Fibroblast of lung (primary cell): ENCODE measurements at regions not wholly inside any gene's neighbourhood (a gene's known extent, or its start where the extent isn't known, plus 50 kb on each side); places are given as distances from the start of the nearest gene placed in this dataset.
A peak's percentile ranks its signal among the peaks of the same experiment; 100 is the strongest.

ENCODE experiments used
- DNase-seq, 2 donors: peaks; one replicate each; pipeline versions ENCODE4 v3.0.0 to v3.0.0-alpha.2; 2010; ENCODE audit warnings: low read depth in 2 of 2
- H2AFZ ChIP-seq: 2 replicates; pipeline ENCODE4 v1.5.1; 2012; ENCODE audit warnings: low read length, control low read depth, inconsistent platforms
- H3K27ac ChIP-seq: 2 replicates; pipeline ENCODE4 v1.5.1; 2011; ENCODE audit warnings: low read length, control low read depth; ENCODE audit not compliant: insufficient read depth
- H3K27me3 ChIP-seq: 2 replicates; pipeline ENCODE4 v1.5.1; 2011; ENCODE audit warnings: mild to moderate bottlenecking, low read length; ENCODE audit not compliant: control insufficient read depth, insufficient read depth
- H3K36me3 ChIP-seq: 2 replicates; pipeline ENCODE4 v1.5.1; 2011; ENCODE audit warnings: low read length; ENCODE audit not compliant: control insufficient read depth, insufficient read depth
- H3K4me1 ChIP-seq: 2 replicates; pipeline ENCODE4 v1.5.1; 2011; ENCODE audit warnings: low read length; ENCODE audit not compliant: control insufficient read depth, insufficient read depth; ENCODE audit errors: extremely low read depth
- H3K4me2 ChIP-seq: 2 replicates; pipeline ENCODE4 v1.5.1; 2011; ENCODE audit warnings: low read length, control low read depth; ENCODE audit not compliant: insufficient read depth; ENCODE audit errors: extremely low read depth
- H3K4me3 ChIP-seq, 4 experiments: fragments of 200-600 bp in 1 of 4; sonication (generic) in 1 of 4; replicated peaks in 1 of 4; 2 replicates each; pipeline ENCODE4 v1.5.1; 2011 to 2016; ENCODE audit warnings: low read length in 4 of 4, low read depth in 3 of 4, mild to moderate bottlenecking in 3 of 4, control low read depth in 2 of 4, inconsistent platforms in 1 of 4, mixed read lengths in 1 of 4; ENCODE audit not compliant: insufficient read depth in 1 of 4; ENCODE audit errors: control extremely low read depth in 1 of 4
- H3K79me2 ChIP-seq: 2 replicates; pipeline ENCODE4 v1.5.1; 2012; ENCODE audit warnings: mild to moderate bottlenecking, low read length, inconsistent platforms; ENCODE audit not compliant: control insufficient read depth, insufficient read depth
- H3K9ac ChIP-seq: 2 replicates; pipeline ENCODE4 v1.5.1; 2011; ENCODE audit warnings: mild to moderate bottlenecking, low read length, control low read depth; ENCODE audit not compliant: insufficient read depth
- H3K9me3 ChIP-seq: 2 replicates; pipeline ENCODE4 v1.5.1; 2012; ENCODE audit warnings: low read depth, low read length; ENCODE audit not compliant: control insufficient read depth, insufficient read depth
- H4K20me1 ChIP-seq: 2 replicates; pipeline ENCODE4 v1.5.1; 2011; ENCODE audit warnings: low read length; ENCODE audit not compliant: control insufficient read depth, insufficient read depth; ENCODE audit errors: extremely low read depth
- CTCF ChIP-seq, 2 donors: IDR thresholded peaks in 1 of 2; conservative IDR thresholded peaks in 1 of 2; 1 replicate in 1 of 2; 2 replicates in 1 of 2; pipeline ENCODE4 v1.5.1; 2011 to 2012; ENCODE audit warnings: low read length in 2 of 2, control low read depth in 1 of 2, inconsistent platforms in 1 of 2, low read depth in 1 of 2, mild to moderate bottlenecking in 1 of 2
- EZH2 ChIP-seq: IDR thresholded peaks from 2 replicates; pipeline ENCODE4 v1.5.1; 2012; ENCODE audit warnings: low read length, control low read depth, mild to moderate bottlenecking; ENCODE audit errors: missing control alignments

- H3K27me3 ChIP-seq, result no peaks in the 10 kb centered on the region
- H3K4me2 ChIP-seq, result no peak overlapping the region
- H3K4me1 ChIP-seq, result no peaks in the 10 kb centered on the region
- H4K20me1 ChIP-seq, result no peaks in the 10 kb centered on the region
- TF ChIP-seq CTCF (conservative IDR thresholded peaks at IDR 0.05 in 1 of 2, IDR thresholded peaks at IDR 0.05 in 1 of 2; ENCODE audit: low read depth in 1 of 2, low read length in 2 of 2), result no peak
- no peak for TF ChIP-seq EZH2
- H2AFZ ChIP-seq, result no peak overlapping the region
- no peaks in the 10 kb centered on the region for H3K79me2 ChIP-seq
- peak in 1 of 2 donors; percentile 83 for DNase-seq
- no peak overlapping the region for H3K27ac ChIP-seq
- no peaks in the 10 kb centered on the region for H3K36me3 ChIP-seq
- H3K9ac ChIP-seq, result no peak overlapping the region
- no peaks in the 10 kb centered on the region for H3K9me3 ChIP-seq
- H3K4me3 ChIP-seq, result no peak overlapping the region
Observed at GRCh38 chr2:163264341-163264740, 425.8 kb upstream of the KCNH7 start.

- DNase-seq, result no peak
- no peak overlapping the region for H3K9ac ChIP-seq
- H3K9me3 ChIP-seq, result no peaks in the 10 kb centered on the region
- H3K36me3 ChIP-seq, result no peaks in the 10 kb centered on the region
- TF ChIP-seq EZH2 (no peak), CTCF (conservative IDR thresholded peaks at IDR 0.05 in 1 of 2, IDR thresholded peaks at IDR 0.05 in 1 of 2; ENCODE audit: low read depth in 1 of 2, low read length in 2 of 2) (no peak)
- no peaks in the 10 kb centered on the region for H3K4me1 ChIP-seq
- no peaks in the 10 kb centered on the region for H3K79me2 ChIP-seq
- H3K27me3 ChIP-seq, result no peaks in the 10 kb centered on the region
- H4K20me1 ChIP-seq, result no peaks in the 10 kb centered on the region
- no peak overlapping the region for H3K4me3 ChIP-seq
- no peak overlapping the region for H3K27ac ChIP-seq
- H2AFZ ChIP-seq, result no peak overlapping the region
- H3K4me2 ChIP-seq, result no peak overlapping the region
Observed at GRCh38 chr2:163259489-163259888, 420.9 kb upstream of the KCNH7 start.

- no peaks in the 10 kb centered on the region for H3K36me3 ChIP-seq
- H3K4me2 ChIP-seq, result no peak overlapping the region
- TF ChIP-seq EZH2 (no peak), CTCF (conservative IDR thresholded peaks at IDR 0.05 in 1 of 2, IDR thresholded peaks at IDR 0.05 in 1 of 2; ENCODE audit: low read depth in 1 of 2, low read length in 2 of 2) (no peak)
- H3K27me3 ChIP-seq, result no peaks in the 10 kb centered on the region
- no peak overlapping the region for H2AFZ ChIP-seq
- H3K79me2 ChIP-seq, result no peaks in the 10 kb centered on the region
- H4K20me1 ChIP-seq, result no peaks in the 10 kb centered on the region
- no peak overlapping the region for H3K4me3 ChIP-seq
- H3K9ac ChIP-seq, result no peak overlapping the region
- peak in 1 of 2 donors; percentile 55 for DNase-seq
- H3K9me3 ChIP-seq, result no peaks in the 10 kb centered on the region
- H3K4me1 ChIP-seq, result no peaks in the 10 kb centered on the region
- no peak overlapping the region for H3K27ac ChIP-seq
Observed at GRCh38 chr2:163255086-163255485, 416.5 kb upstream of the KCNH7 start.
